GM12865 (cell line): ENCODE measurements at regions not wholly inside any gene's neighbourhood (a gene's known extent, or its start where the extent isn't known, plus 50 kb on each side); places are given as distances from the start of the nearest gene placed in this dataset.

Experiments
- DNase-seq: peaks from one replicate; pipeline ENCODE4 v3.0.0; 2010; ENCODE audit warnings: low read depth
- H3K4me3 ChIP-seq: 2 replicates; pipeline ENCODE4 v1.5.1; 2011; ENCODE audit warnings: mild to moderate bottlenecking, low read depth, low read length, control low read depth
- CTCF ChIP-seq: IDR thresholded peaks from 2 replicates; pipeline ENCODE4 v1.5.1; 2011; ENCODE audit warnings: low read length, control low read depth, low read depth, inconsistent platforms; ENCODE audit not compliant: insufficient read depth; ENCODE audit errors: missing control alignments

GRCh38 chr2:145102706-145103105 is 582.8 kb upstream of the ZEB2 start:
- DNase-seq = no peak
- no peak for TF ChIP-seq CTCF

DNA sequence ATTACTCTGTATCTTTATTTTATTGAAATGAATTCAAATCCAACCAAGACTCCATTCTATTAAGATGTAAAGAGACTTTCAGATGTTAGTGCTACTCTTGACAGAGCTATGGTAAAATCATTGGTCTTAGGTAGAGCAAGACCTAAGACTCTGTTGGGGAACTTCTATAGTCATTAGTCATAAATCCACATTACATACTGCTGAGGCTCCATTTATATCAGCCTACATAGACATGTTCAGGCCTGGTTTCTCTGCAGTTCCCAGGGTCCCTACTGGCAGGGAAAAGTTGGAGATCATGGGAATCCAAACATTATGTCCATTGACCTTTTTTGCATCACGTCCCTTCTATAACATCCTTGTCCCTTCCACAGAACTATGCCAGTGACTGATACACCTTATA is 580.4 kb upstream of the ZEB2 start:
- DNase-seq = no peak
- H3K4me3 ChIP-seq = no peak overlapping the region
- no peak for TF ChIP-seq CTCF

More at GRCh38 chr2:145102706-145103105, 582.8 kb upstream of the ZEB2 start:
- no peak overlapping the region for H3K4me3 ChIP-seq

DNA sequence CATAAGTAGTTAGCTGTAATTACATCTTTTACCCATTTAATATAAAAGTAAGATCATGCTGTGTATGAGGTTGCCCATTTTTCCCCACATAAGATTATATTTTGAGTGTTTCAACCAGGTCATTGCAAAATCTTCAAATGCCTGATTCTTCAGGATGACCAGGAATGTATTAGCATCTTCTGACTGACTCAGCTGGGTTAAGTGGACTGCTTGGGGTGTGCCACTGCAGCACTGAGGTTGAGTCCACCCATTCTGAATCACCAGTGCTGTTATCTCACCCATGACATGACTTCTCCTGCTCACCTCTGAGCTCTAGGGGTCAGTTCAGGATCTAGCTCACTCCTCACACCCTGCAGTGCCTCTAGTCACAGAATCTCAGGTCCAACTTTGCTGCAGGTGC is 576.7 kb upstream of the ZEB2 start:
- H3K4me3 ChIP-seq = no peak overlapping the region
- no peak for DNase-seq

DNA sequence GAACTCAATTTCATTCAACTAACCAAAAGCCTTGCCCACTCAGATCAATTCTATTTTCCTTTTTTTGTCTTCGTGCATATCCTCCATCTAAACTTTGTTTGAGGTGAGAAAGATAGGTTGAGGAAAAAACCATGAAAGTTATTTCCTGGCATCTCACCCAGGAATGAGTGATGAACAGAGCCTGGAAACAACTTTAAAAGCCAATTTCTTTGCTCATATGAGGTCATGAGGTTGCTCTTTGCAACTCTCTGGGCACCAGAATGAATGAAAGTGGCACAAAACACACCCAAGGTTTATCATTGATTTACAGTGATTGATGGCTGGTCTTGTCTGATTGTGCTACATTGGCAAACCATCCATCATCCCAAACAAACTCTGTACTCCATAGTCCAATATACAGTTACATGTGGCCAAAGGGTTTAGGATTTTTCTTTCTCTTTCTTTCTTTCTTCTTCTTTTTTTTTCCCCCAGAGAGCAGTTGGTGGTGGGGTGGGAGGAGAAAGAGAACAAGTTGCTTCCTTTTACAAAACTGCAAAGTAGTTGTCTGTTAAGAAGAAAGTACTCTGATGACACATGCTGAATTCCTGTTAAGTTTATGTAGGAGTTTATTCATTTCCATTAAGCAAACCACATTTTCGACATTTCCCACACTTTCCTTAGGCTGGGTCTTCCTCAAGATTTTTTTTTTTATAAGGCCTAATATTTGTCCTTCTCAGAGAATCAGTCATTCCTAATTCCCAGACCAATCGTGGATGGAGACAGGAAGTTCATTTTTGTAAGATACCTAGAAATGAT is 575.9 kb upstream of the ZEB2 start:
- no peak for DNase-seq
- no peak overlapping the region for H3K4me3 ChIP-seq
- no peak for TF ChIP-seq CTCF

More for the DNA sequence above, 576.7 kb upstream of the ZEB2 start:
- TF ChIP-seq CTCF = no peak

DNA sequence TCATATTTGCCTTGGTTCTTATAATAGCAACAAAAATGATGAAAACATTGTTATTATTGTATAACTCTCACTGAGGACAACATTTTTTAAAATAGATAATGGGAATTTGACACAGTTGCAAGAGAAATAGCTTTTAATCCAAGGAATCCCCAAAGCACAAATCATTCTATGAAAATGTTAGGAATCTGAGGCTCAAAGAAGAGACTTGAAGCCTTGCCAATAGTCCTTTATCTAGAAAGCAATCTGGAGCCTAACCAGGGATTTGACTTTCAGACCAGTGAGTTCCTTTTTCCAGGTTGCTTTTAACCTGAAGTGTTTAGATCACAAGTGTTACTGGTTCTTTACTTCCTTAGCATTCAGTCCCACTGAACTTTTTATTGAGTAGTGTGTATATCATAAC is 574.5 kb upstream of the ZEB2 start:
- TF ChIP-seq CTCF = no peak
- H3K4me3 ChIP-seq = no peak overlapping the region
- no peak for DNase-seq

- DNase-seq = no peak
- H3K4me3 ChIP-seq = no peak overlapping the region
- no peak for TF ChIP-seq CTCF
Measured at GRCh38 chr2:145091967-145092366, 572.0 kb upstream of the ZEB2 start.
